ENCODE measurements at regions not wholly inside any gene's neighbourhood (a gene's known extent, or its start where the extent isn't known, plus 50 kb on each side); places are given as distances from the start of the nearest gene placed in this dataset.

GRCh38 chr2:176645494-176645893 is 376.3 kb downstream of the MTX2 start:
- H3K27ac ChIP-seq (ENCODE audit: low read depth in 2 of 2, low read length in 2 of 2): no peak overlapping the region
- DNase-seq: no peak
- H3K27me3 ChIP-seq (ENCODE audit: control insufficient read depth, insufficient read depth, low read length): no peaks in the 10 kb centered on the region
- no peak for FAIRE-seq
- peaks cover 0 to 2% (median 0%) of the 10 kb centered on the region in 3 donors for H3K4me1 ChIP-seq (ENCODE audit: control insufficient read depth in 2 of 3, insufficient read depth in 2 of 3, low read depth in 1 of 3, low read length in 3 of 3)
- H3K9me3 ChIP-seq (ENCODE audit: control insufficient read depth in 2 of 3, insufficient read depth in 1 of 3, low read length in 3 of 3): no peaks in the 10 kb centered on the region
- TF ChIP-seq CTCF (IDR thresholded peaks at IDR 0.05; ENCODE audit: borderline replicate concordance, extremely low read depth, insufficient read depth): no peak
- no peak overlapping the region for H3K9ac ChIP-seq (ENCODE audit: low read length in 3 of 3)
- H3K36me3 ChIP-seq (ENCODE audit: control insufficient read depth in 2 of 3, insufficient read depth in 3 of 3, low read length in 3 of 3): no peaks in the 10 kb centered on the region
- H3K4me3 ChIP-seq (ENCODE audit: low read length in 3 of 3): no peak overlapping the region
- intact Hi-C loops (cut with DNase I): loop anchor here (10.0 kb wide), 1 partner anchor 521 kb away; the partner anchor contains the start of genes HOXD8 and HOXD9

GRCh38 chr2:176646033-176646615 is 376.9 kb downstream of the MTX2 start:
- H3K27ac ChIP-seq (ENCODE audit: low read depth in 2 of 2, low read length in 2 of 2): no peak overlapping the region
- DNase-seq (no peak), FAIRE-seq (no peak)
- peaks cover 0 to 2% (median 0%) of the 10 kb centered on the region in 3 donors for H3K4me1 ChIP-seq (ENCODE audit: control insufficient read depth in 2 of 3, insufficient read depth in 2 of 3, low read depth in 1 of 3, low read length in 3 of 3)
- H3K9me3 ChIP-seq (ENCODE audit: control insufficient read depth in 2 of 3, insufficient read depth in 1 of 3, low read length in 3 of 3): no peaks in the 10 kb centered on the region
- TF ChIP-seq CTCF (IDR thresholded peaks at IDR 0.05; ENCODE audit: borderline replicate concordance, extremely low read depth, insufficient read depth): no peak
- intact Hi-C loops (cut with DNase I): loop anchor here (10.0 kb wide), 1 partner anchor 521 kb away; the partner anchor contains the start of genes HOXD8 and HOXD9
- no peak overlapping the region for H3K4me3 ChIP-seq (ENCODE audit: low read length in 3 of 3)
- no peak overlapping the region for H3K9ac ChIP-seq (ENCODE audit: low read length in 3 of 3)
- H3K27me3 ChIP-seq (ENCODE audit: control insufficient read depth, insufficient read depth, low read length): no peaks in the 10 kb centered on the region
- H3K36me3 ChIP-seq (ENCODE audit: control insufficient read depth in 2 of 3, insufficient read depth in 3 of 3, low read length in 3 of 3): no peaks in the 10 kb centered on the region

GRCh38 chr2:176647325-176648165 is 378.3 kb downstream of the MTX2 start:
- H3K4me1 ChIP-seq (ENCODE audit: control insufficient read depth in 2 of 3, insufficient read depth in 2 of 3, low read depth in 1 of 3, low read length in 3 of 3): peaks cover 0 to 2% (median 0%) of the 10 kb centered on the region in 3 donors
- no peak overlapping the region for H3K9ac ChIP-seq (ENCODE audit: low read length in 3 of 3)
- H3K27me3 ChIP-seq (ENCODE audit: control insufficient read depth, insufficient read depth, low read length): no peaks in the 10 kb centered on the region
- no peak overlapping the region for H3K27ac ChIP-seq (ENCODE audit: low read depth in 2 of 2, low read length in 2 of 2)
- no peak for TF ChIP-seq CTCF (IDR thresholded peaks at IDR 0.05; ENCODE audit: borderline replicate concordance, extremely low read depth, insufficient read depth)
- H3K4me3 ChIP-seq (ENCODE audit: low read length in 3 of 3): no peak overlapping the region
- intact Hi-C loops (cut with DNase I): loop anchor here (10.0 kb wide), 1 partner anchor 523 kb away; the partner anchor contains the start of genes HOXD8 and HOXD9
- DNase-seq: no peak
- no peak for FAIRE-seq
- H3K36me3 ChIP-seq (ENCODE audit: control insufficient read depth in 2 of 3, insufficient read depth in 3 of 3, low read length in 3 of 3): no peaks in the 10 kb centered on the region
- H3K9me3 ChIP-seq (ENCODE audit: control insufficient read depth in 2 of 3, insufficient read depth in 1 of 3, low read length in 3 of 3): no peaks in the 10 kb centered on the region
